A673 (cell line): ENCODE measurements at regions not wholly inside any gene's neighbourhood (a gene's known extent, or its start where the extent isn't known, plus 50 kb on each side); places are given as distances from the start of the nearest gene placed in this dataset.

Experiments used
- CTCF ChIP-seq: fragments of 300-800, 200-600 bp; sonication (generic); conservative IDR thresholded peaks from 2 replicates; pipeline ENCODE4 v1.5.1; 2017; ENCODE audit warnings: low read depth, mild to moderate bottlenecking, antibody characterized with exemption, low read length, moderate library complexity, mixed read lengths
- EZH2 ChIP-seq: fragments of 200-600 bp; sonication (generic); IDR thresholded peaks from 2 replicates; pipeline ENCODE4 v1.6.1; 2017; ENCODE audit warnings: borderline replicate concordance, low read depth, mild to moderate bottlenecking, mixed read lengths, antibody characterized with exemption, low read length; ENCODE audit not compliant: poor library complexity, severe bottlenecking

GRCh38 chr14:38425324-38425976 is 169.6 kb upstream of the CLEC14A start:
- TF ChIP-seq CTCF (no peak), EZH2 (no peak)
